DMS53 (cell line): ENCODE measurements at regions not wholly inside any gene's neighbourhood (a gene's known extent, or its start where the extent isn't known, plus 50 kb on each side); places are given as distances from the start of the nearest gene placed in this dataset.
A peak's percentile ranks its signal among the peaks of the same experiment; 100 is the strongest.

Experiments used
- DNase-seq: peaks from one replicate; lab custom pipeline; 2025; lab: John Stamatoyannopoulos, UW

- DNase-seq, result no peak
These were observed 93.4 kb downstream of the TENT4A start for GRCh38 chr5:6806668-6807067.

GRCh38 chr5:6808462-6808861, 95.2 kb downstream of the TENT4A start:
- no peak for DNase-seq

GRCh38 chr5:6810641-6811405, 97.6 kb downstream of the TENT4A start:
- no peak for DNase-seq

GRCh38 chr5:6812091-6812490, 98.9 kb downstream of the TENT4A start:
- no peak for DNase-seq

- DNase-seq, result no peak
These were observed 99.8 kb downstream of the TENT4A start for GRCh38 chr5:6812800-6813731.

GRCh38 chr5:6814816-6815215, 101.6 kb downstream of the TENT4A start:
- no peak for DNase-seq

GRCh38 chr5:6818594-6819511, 105.6 kb downstream of the TENT4A start:
- no peak for DNase-seq

- peak; percentile 18 for DNase-seq
These were observed 106.3 kb downstream of the TENT4A start for GRCh38 chr5:6819521-6819920.

GRCh38 chr5:6820851-6821479, 107.7 kb downstream of the TENT4A start:
- DNase-seq, result peak; percentile 88

- peak; percentile 57 for DNase-seq
These were observed 108.8 kb downstream of the TENT4A start for GRCh38 chr5:6822068-6822467.

- peak; percentile 82 for DNase-seq
These were observed 109.5 kb downstream of the TENT4A start for GRCh38 chr5:6822556-6823343.

GRCh38 chr5:6823996-6824395, 110.8 kb downstream of the TENT4A start:
- DNase-seq, result no peak

- no peak for DNase-seq
These were observed 112.5 kb downstream of the TENT4A start for GRCh38 chr5:6825678-6826244.

- no peak for DNase-seq
These were observed 113.5 kb downstream of the TENT4A start for GRCh38 chr5:6826756-6827155.

GRCh38 chr5:6827526-6828219, 114.4 kb downstream of the TENT4A start:
- peak; percentile 76 for DNase-seq

GRCh38 chr5:6829150-6829784, 116.0 kb downstream of the TENT4A start:
- peak; percentile 42 for DNase-seq

GRCh38 chr5:6830643-6831239, 117.5 kb downstream of the TENT4A start:
- no peak for DNase-seq
